HG03108 (cell line): ENCODE measurements at regions not wholly inside any gene's neighbourhood (a gene's known extent, or its start where the extent isn't known, plus 50 kb on each side); places are given as distances from the start of the nearest gene placed in this dataset.

Source experiments
- ATAC-seq: cut with Tn5 transposase; IDR thresholded peaks from one replicate; pipeline ENCODE4 v1.9.1; 2021; ENCODE audit warnings: moderate library complexity; ENCODE audit not compliant: unreplicated experiment

- no peak for ATAC-seq
Observed at GRCh38 chr6:134511984-134512683, 194.2 kb upstream of the SGK1 start.

- ATAC-seq: no peak
Observed at GRCh38 chr6:134510920-134511319, 193.0 kb upstream of the SGK1 start.

GRCh38 chr6:134510142-134510541 is 192.2 kb upstream of the SGK1 start:
- ATAC-seq: no peak

- ATAC-seq: no peak
Observed at GRCh38 chr6:134508862-134509498, 191.1 kb upstream of the SGK1 start.

- no peak for ATAC-seq
Observed at GRCh38 chr6:134506162-134506561, 188.2 kb upstream of the SGK1 start.

- ATAC-seq: no peak
Observed at GRCh38 chr6:134503585-134504281, 185.8 kb upstream of the SGK1 start.

GRCh38 chr6:134502614-134503549 is 185.0 kb upstream of the SGK1 start:
- no peak for ATAC-seq

- ATAC-seq: no peak
Observed at GRCh38 chr6:134495890-134496248, 178.0 kb upstream of the SGK1 start.

- ATAC-seq: no peak
Observed at GRCh38 chr6:134495203-134495889, 177.4 kb upstream of the SGK1 start.

GRCh38 chr6:134493789-134494188 is 175.9 kb upstream of the SGK1 start:
- no peak for ATAC-seq

- no peak for ATAC-seq
Observed at GRCh38 chr6:134491477-134491876, 173.6 kb upstream of the SGK1 start.

GRCh38 chr6:134482593-134483270 is 164.8 kb upstream of the SGK1 start:
- no peak for ATAC-seq

GRCh38 chr6:134481966-134482365 is 164.1 kb upstream of the SGK1 start:
- ATAC-seq: no peak

- ATAC-seq: no peak
Observed at GRCh38 chr6:134480593-134480992, 162.7 kb upstream of the SGK1 start.

- ATAC-seq: no peak
Observed at GRCh38 chr6:134478764-134479399, 161.0 kb upstream of the SGK1 start.

GRCh38 chr6:134477991-134478635 is 160.2 kb upstream of the SGK1 start:
- ATAC-seq: no peak

GRCh38 chr6:134474955-134475354 is 157.0 kb upstream of the SGK1 start:
- no peak for ATAC-seq

- ATAC-seq: no peak
Observed at GRCh38 chr6:134472661-134473060, 154.7 kb upstream of the SGK1 start.

GRCh38 chr6:134472046-134472445 is 154.1 kb upstream of the SGK1 start:
- ATAC-seq: no peak
